Gastrocnemius medialis (tissue), 4 donors: ENCODE measurements at regions not wholly inside any gene's neighbourhood (a gene's known extent, or its start where the extent isn't known, plus 50 kb on each side); places are given as distances from the start of the nearest gene placed in this dataset.

Experiments used
- ATAC-seq, 2 donors: fragments of 150-250 bp; one replicate each; pipeline ENCODE4 v1.9.1; 2016
- DNase-seq, 2 donors: peaks; one replicate each; pipeline ENCODE4 v3.0.0-alpha.2; 2019
- H3K27ac ChIP-seq, 4 donors: fragments of 200-600 bp; sonication (generic); 1 replicate in 1 of 4; 2 replicates in 3 of 4; pipeline ENCODE4 v1.5.1; 2016 to 2018; ENCODE audit warnings: mild to moderate bottlenecking in 2 of 4, moderate library complexity in 1 of 4
- H3K27me3 ChIP-seq, 3 donors: fragments of 200-600 bp; sonication (generic) in 2 of 3; 1 replicate in 1 of 3; 2 replicates in 2 of 3; pipeline versions ENCODE4 v1.5.1 to v1.6.0; 2016 to 2019; ENCODE audit warnings: mild to moderate bottlenecking in 1 of 3, moderate library complexity in 1 of 3
- H3K36me3 ChIP-seq, 2 donors: fragments of 200-600 bp; sonication (generic) in 1 of 2; one replicate each; pipeline ENCODE4 v1.5.1; 2017 to 2018
- H3K4me1 ChIP-seq, 2 donors: fragments of 200-600 bp; sonication (generic) in 1 of 2; one replicate each; pipeline ENCODE4 v1.5.1; 2016 to 2017; ENCODE audit warnings: mild to moderate bottlenecking in 2 of 2
- H3K4me3 ChIP-seq, 4 donors: fragments of 200-600 bp; sonication (generic) in 3 of 4; 1 replicate in 1 of 4; 2 replicates in 3 of 4; pipeline ENCODE4 v1.5.1; 2016 to 2019; ENCODE audit warnings: mild to moderate bottlenecking in 2 of 4
- H3K9me3 ChIP-seq, 3 donors: fragments of 200-600 bp; sonication (generic) in 2 of 3; 1 replicate in 1 of 3; 2 replicates in 2 of 3; pipeline ENCODE4 v1.5.1; 2016 to 2019
- CTCF ChIP-seq, 5 experiments: fragments of 450-650 bp in 3 of 5; fragments of 200-600 bp in 2 of 5; sonication (generic) in 2 of 5; IDR thresholded peaks in 4 of 5; conservative IDR thresholded peaks in 1 of 5; 1 replicate in 4 of 5; 2 replicates in 1 of 5; pipeline ENCODE4 v1.5.1; 2016 to 2019; ENCODE audit warnings: antibody characterized with exemption in 5 of 5, mild to moderate bottlenecking in 3 of 5, moderate library complexity in 3 of 5
- POLR2A ChIP-seq, 2 donors: fragments of 450-650 bp; IDR thresholded peaks; one replicate each; pipeline ENCODE4 v1.6.1; 2017; ENCODE audit warnings: antibody characterized with exemption in 2 of 2, mild to moderate bottlenecking in 2 of 2, moderate library complexity in 2 of 2
- in situ Hi-C, 4 donors: fragments of 200-750 bp; cut with MboI; loops; one replicate each; pipeline versions ENCODE4 v1.15.0 to v1.8.0; 2017; ENCODE audit warnings: low sequenced_read_pairs in 4 of 4
- intact Hi-C: fragments of 100-400 bp; cut with DNase I; formaldehyde crosslinking; loops from one replicate; pipeline ENCODE4 v1.15.1; 2023; ENCODE audit warnings: low total_unique reads

DNA sequence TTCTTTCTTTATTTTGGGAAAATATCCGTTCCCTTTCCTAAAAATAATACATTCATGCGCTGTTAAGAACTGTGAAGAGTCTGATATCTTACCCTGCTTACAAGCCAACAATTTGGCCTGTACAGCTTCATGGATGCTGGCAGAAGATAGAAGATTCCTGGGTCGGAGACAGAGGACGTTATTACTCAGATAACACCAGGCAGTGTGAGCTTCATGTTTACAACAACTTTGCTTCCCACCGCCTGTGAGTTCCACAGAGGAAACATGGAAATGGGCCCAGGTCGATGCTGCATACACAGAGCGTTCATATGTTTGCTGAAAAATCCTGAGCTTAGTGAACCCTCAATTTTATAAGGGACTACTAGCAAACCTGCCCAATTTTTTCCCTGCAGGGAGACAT is 705.6 kb upstream of the SEL1L start:
- TF ChIP-seq CTCF (IDR thresholded peaks at IDR 0.05 in 4 of 5, conservative IDR thresholded peaks at IDR 0.05 in 1 of 5): no peak
- TF ChIP-seq POLR2A (IDR thresholded peaks at IDR 0.05): no peak
- DNase-seq: no peak
- no peak overlapping the region for H3K4me3 ChIP-seq
- H3K27me3 ChIP-seq: no peaks in the 10 kb centered on the region
- H3K36me3 ChIP-seq: no peaks in the 10 kb centered on the region
- H3K9me3 ChIP-seq: no peaks in the 10 kb centered on the region
- no peak for ATAC-seq
- intact Hi-C loops (no loop called here), in situ Hi-C loops (no loop called here)
- no peak overlapping the region for H3K27ac ChIP-seq
- H3K4me1 ChIP-seq: no peaks in the 10 kb centered on the region

DNA sequence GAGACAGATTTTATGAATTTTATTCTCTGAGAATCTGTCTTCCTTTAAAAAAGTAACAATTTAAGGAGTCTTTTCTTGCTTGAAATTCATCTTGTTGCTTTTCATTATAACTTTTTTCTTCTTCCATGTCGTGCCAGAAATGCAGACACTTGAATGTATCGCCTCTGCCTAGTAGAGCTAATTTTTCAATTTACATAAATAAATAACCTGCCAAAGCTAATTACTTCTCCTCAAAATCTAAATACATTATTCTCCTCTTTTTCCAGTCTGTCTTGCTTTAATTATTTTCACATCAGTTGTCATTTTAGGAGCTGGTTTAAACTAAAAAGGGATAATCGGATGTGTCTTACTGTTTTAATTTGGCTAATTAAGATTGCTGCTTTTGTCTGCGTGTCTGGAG is 711.1 kb upstream of the SEL1L start:
- no peaks in the 10 kb centered on the region for H3K36me3 ChIP-seq
- no peak for DNase-seq
- in situ Hi-C loops (no loop called here), intact Hi-C loops (no loop called here)
- H3K27ac ChIP-seq: no peak overlapping the region
- no peaks in the 10 kb centered on the region for H3K27me3 ChIP-seq
- no peak for ATAC-seq
- no peaks in the 10 kb centered on the region for H3K4me1 ChIP-seq
- TF ChIP-seq CTCF (IDR thresholded peaks at IDR 0.05 in 4 of 5, conservative IDR thresholded peaks at IDR 0.05 in 1 of 5): no peak
- TF ChIP-seq POLR2A (IDR thresholded peaks at IDR 0.05): no peak
- no peaks in the 10 kb centered on the region for H3K9me3 ChIP-seq
- H3K4me3 ChIP-seq: no peak overlapping the region

DNA sequence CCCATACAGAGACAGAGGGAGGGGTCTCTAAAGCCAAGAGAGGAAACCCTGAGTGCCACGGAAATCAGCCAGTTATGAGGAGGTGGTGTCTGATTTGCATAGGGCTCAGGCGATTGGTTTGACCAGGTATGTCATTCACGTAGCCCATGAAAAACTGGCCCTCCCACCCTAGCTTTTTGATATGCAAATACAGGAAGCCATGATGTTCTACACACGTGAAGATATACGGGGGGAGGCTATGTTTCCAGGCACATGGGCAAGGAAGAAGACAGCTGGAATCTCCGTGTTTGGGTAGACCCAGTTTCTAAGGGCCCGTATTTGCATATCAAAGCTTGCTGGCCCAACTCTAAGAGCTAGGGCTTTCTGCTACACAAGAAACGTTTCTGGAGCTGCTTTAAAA is 717.8 kb upstream of the SEL1L start:
- DNase-seq: no peak
- ATAC-seq: no peak
- Histone ChIP-seq H3K27ac (no peak overlapping the region), H3K36me3 (no peaks in the 10 kb centered on the region), H3K4me1 (no peaks in the 10 kb centered on the region), H3K4me3 (no peak overlapping the region), H3K9me3 (no peaks in the 10 kb centered on the region), H3K27me3 (no peaks in the 10 kb centered on the region)
- TF ChIP-seq CTCF (IDR thresholded peaks at IDR 0.05 in 4 of 5, conservative IDR thresholded peaks at IDR 0.05 in 1 of 5) (no peak), POLR2A (IDR thresholded peaks at IDR 0.05) (no peak)
- intact Hi-C loops (no loop called here), in situ Hi-C loops (no loop called here)

- Histone ChIP-seq H3K4me1 (no peaks in the 10 kb centered on the region), H3K36me3 (no peaks in the 10 kb centered on the region), H3K27ac (no peak overlapping the region), H3K27me3 (no peaks in the 10 kb centered on the region), H3K9me3 (no peaks in the 10 kb centered on the region), H3K4me3 (no peak overlapping the region)
- no peak for TF ChIP-seq CTCF (IDR thresholded peaks at IDR 0.05 in 4 of 5, conservative IDR thresholded peaks at IDR 0.05 in 1 of 5)
- TF ChIP-seq POLR2A (IDR thresholded peaks at IDR 0.05): no peak
- in situ Hi-C loops: no loop called here
- ATAC-seq (no peak), DNase-seq (no peak)
- intact Hi-C loops: no loop called here
Observed at GRCh38 chr14:82270286-82270685, 736.6 kb upstream of the SEL1L start.

GRCh38 chr14:82298811-82299210 is 765.2 kb upstream of the SEL1L start:
- in situ Hi-C loops: no loop called here
- Histone ChIP-seq H3K36me3 (no peaks in the 10 kb centered on the region), H3K9me3 (no peaks in the 10 kb centered on the region), H3K27me3 (no peaks in the 10 kb centered on the region), H3K27ac (no peak overlapping the region), H3K4me3 (no peak overlapping the region), H3K4me1 (no peaks in the 10 kb centered on the region)
- no peak for ATAC-seq
- intact Hi-C loops: no loop called here
- DNase-seq: no peak
- TF ChIP-seq POLR2A (IDR thresholded peaks at IDR 0.05) (no peak), CTCF (IDR thresholded peaks at IDR 0.05 in 4 of 5, conservative IDR thresholded peaks at IDR 0.05 in 1 of 5) (no peak)
